HG02678 (cell line): ENCODE measurements at regions not wholly inside any gene's neighbourhood (a gene's known extent, or its start where the extent isn't known, plus 50 kb on each side); places are given as distances from the start of the nearest gene placed in this dataset.

Experiments
- ATAC-seq: cut with Tn5 transposase; IDR thresholded peaks from one replicate; pipeline ENCODE4 v1.9.1; 2021; ENCODE audit warnings: mild to moderate bottlenecking, moderate library complexity; ENCODE audit not compliant: unreplicated experiment

DNA sequence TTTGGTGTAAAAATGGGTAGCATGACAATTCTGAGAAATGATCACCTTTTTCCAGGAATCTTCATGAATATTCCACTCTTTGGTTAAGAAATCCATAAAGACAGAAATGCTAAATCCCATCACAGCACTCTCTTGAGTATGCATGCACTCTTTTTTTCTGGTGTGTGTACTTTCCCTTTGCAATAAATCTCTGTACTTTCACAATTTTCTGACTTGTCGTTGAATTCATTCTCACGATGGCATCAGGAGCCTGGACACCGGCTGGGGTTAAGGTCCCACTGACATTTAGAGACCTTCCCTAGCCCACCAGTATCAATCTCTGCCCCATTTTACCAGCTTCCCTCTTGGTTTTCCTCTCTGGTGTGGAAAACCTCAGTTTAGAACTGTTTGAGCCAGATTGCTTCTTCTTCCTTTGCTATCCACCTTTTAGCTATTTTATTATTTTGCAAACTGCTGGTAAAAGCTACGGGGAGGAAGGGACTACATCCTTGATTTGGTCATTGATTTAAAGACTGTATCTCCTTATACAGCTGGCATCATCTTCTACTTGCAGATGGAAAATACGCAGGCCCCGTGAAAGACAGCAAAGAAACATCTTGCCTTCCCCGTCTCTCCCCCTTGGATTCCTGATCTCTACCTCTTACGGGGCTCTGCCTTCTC is 59.9 kb upstream of the ZFR start:
- no peak for ATAC-seq

DNA sequence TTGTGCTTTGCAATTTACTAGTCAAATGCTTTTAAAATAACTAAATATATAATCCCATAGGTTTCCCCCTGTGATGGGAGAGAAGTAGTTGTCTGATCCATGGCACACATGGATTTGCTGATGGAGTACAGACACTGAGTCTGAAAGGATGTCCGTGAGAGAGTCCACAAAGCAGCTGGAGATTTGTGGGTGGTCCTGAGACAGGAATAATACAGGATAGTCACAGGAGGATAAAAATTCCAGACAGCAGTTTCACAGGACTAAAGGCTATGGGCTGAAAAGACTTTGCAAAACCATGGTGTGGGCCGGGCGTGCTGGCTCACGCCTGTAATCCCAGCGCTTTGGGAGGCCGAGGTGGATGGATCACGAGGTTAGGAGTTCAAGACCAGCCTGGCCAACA is 58.7 kb upstream of the ZFR start:
- ATAC-seq = no peak

DNA sequence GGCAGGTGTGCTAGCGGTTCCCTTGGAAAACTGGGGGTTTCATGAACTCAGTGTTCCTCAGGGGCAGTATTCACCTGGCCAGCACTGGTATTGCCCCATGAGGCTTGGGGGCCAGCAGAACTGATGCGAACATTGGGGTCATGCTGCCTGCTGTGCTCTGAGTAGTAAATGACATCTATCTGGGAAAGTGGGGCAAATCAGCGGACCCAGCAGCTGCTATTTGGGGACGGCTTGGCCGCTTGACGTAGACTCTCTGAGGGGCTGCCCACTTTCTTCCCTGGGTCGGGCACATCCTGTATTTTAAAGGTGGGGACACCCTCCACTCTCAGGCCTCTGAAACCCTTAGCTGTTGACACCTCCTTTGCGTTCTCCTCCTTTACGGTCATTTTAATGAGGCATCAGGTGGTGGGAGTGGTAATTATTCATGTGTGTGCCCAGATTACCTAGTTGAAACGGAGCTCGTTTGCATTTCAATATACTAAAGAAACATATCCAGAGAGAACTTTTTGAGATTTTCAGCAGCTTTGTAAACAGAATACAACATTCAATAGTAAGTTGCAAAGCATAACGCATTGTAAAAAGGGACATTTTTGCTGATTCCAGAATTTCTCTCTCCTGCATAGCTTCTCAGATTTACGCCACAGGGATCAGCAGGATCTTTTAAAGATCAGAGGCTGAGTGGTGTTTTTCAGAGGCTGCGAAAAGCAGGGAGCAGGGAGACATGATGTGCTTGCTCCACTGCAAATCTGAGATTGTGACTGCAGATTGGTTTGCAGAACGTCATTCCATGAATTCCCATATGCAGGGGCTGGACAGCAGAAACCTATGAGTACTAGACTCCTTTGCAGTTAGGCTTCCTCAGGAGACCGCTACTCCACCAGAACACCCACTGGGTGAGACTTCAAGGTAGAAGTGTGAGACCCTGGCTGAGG is 56.8 kb upstream of the ZFR start:
- ATAC-seq = no peak

DNA sequence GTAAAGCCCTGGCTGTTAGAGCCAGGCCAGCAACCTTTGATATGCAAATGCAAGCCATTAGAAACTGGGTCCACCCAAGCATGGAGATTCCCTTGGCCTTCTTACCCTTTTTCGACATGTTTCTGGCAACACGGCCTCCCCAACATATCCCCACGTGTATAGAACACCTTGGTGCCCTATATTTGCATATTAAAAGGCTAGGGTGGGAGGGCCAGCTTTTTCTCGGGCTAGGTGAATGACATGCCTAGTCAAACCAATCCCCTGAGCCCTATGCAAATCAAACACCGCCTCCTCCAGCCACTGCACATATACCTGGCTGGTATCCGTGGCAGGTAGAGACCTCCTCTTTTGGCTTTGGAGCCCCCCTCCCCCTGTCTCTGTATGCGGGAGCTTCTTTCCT is 55.6 kb upstream of the ZFR start:
- ATAC-seq = no peak

DNA sequence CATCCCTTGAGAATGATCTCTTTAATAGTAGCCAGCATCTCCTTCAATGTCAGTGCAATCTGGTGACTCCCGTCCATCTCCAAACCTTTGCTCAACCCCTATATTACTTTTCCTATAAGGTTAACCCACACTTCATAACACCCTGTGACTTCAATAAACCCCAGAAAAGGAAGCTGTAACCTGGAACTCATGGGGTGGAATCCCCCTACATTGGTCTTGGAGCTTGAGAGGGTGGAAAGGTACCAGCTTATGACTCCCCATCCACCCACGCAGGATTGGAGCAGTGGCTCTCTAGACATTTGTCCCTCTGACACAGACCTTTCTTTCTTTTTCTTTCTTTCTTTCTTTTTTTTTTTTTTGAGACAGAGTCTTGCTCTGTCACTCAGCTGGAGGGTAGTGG is 54.7 kb upstream of the ZFR start:
- ATAC-seq = no peak

DNA sequence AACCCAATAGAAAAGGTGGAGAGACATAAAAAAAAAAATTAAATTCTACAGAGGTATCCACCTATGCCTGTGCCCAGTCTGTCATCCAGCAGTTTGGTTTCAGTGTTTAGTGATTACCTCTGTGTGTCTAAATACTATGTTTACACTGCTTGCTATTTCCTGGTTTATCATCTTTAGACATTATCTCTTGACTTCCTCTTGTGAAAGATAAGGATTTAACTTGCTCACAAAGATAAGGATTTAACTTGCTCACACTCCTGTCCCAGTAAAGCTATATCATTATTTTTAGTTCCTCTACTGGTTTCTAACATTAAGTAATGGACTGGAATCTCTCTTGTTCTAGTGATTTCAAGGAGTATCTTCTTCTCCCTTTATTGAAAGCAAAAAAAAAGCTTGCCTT is 53.9 kb upstream of the ZFR start:
- no peak for ATAC-seq

DNA sequence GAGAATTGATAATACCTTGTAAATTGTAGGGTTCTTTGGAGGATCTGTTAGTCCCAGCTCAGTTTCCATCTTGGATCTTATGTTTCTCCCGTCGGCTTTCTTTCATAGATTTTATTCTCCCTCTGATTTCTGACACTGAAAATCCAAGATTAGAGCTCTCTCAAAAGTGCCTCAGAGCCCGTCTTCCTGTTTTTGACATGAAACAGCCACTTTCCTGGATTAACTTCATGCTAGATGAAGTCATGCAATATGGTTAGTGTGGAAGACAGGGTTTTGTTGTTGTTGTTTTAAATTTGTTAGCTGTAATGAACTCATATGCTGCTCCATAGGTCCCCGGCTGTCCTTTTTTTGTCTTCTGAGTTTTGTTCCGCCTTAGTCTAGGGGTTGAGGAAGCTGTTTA is 51.6 kb upstream of the ZFR start:
- no peak for ATAC-seq

DNA sequence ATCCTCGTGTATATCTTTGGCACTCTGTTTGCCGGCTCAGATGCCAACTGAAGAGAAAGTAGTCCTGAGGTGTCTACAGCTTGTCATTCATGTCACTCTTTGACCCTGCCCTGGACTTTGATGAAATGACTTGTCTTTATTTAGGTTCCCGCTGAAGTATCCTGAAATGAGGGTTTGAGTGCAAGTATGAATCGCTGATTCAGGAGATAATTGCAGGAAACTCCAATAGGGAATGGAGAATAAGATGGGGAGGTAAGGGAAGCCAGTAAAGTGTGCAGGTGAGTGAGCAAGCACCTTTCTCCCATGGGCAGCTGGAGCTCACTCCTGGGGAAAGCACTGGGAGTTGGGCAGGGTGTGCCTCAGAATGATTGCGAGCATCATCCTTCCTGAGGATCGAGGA is 50.3 kb upstream of the ZFR start:
- ATAC-seq = no peak
